Smooth muscle cell (in vitro differentiated cells): ENCODE measurements at regions not wholly inside any gene's neighbourhood (a gene's known extent, or its start where the extent isn't known, plus 50 kb on each side); places are given as distances from the start of the nearest gene placed in this dataset.
A peak's percentile ranks its signal among the peaks of the same experiment; 100 is the strongest.
"Not testable (repeated sequence)": the region's sequence is repeated elsewhere in the genome, so short reads cannot be mapped to it uniquely, and the experiment has no call there.

Source experiments
- DNase-seq: peaks from one replicate; lab custom pipeline; 2025; ENCODE audit not compliant: unreplicated experiment; lab: John Stamatoyannopoulos, UW
- H2AFZ ChIP-seq: fragments of 200-600 bp; sonication (generic); 2 replicates; pipeline ENCODE4 v1.6.0; 2016; ENCODE audit warnings: antibody characterized with exemption, low read depth, mild to moderate bottlenecking
- H3F3A ChIP-seq: fragments of 200-600 bp; sonication (generic); 2 replicates; pipeline ENCODE4 v1.6.0; 2017; ENCODE audit warnings: antibody characterized with exemption, low read depth
- H3K27ac ChIP-seq: fragments of 200-600 bp; sonication (generic); 2 replicates; pipeline ENCODE4 v1.5.1; 2016; ENCODE audit warnings: low read depth, mild to moderate bottlenecking
- H3K27me3 ChIP-seq: fragments of 200-600 bp; sonication (generic); 2 replicates; pipeline ENCODE4 v1.6.1; 2016; ENCODE audit warnings: low read depth, mild to moderate bottlenecking
- H3K36me3 ChIP-seq: fragments of 200-600 bp; sonication (generic); 2 replicates; pipeline ENCODE4 v1.5.1; 2016; ENCODE audit warnings: low read depth
- H3K4me1 ChIP-seq: fragments of 200-600 bp; sonication (generic); 2 replicates; pipeline ENCODE4 v1.5.1; 2016; ENCODE audit warnings: low read depth
- H3K4me2 ChIP-seq: fragments of 200-600 bp; sonication (generic); 2 replicates; pipeline ENCODE4 v1.6.0; 2016; ENCODE audit warnings: mild to moderate bottlenecking
- H3K4me3 ChIP-seq: fragments of 200-600 bp; sonication (generic); 2 replicates; pipeline ENCODE4 v1.5.1; 2016; ENCODE audit warnings: mild to moderate bottlenecking
- H3K79me2 ChIP-seq: fragments of 200-600 bp; sonication (generic); 2 replicates; pipeline ENCODE4 v1.6.0; 2016; ENCODE audit warnings: low read depth, mild to moderate bottlenecking
- H3K9ac ChIP-seq: fragments of 200-600 bp; sonication (generic); 2 replicates; pipeline ENCODE4 v1.6.0; 2016; ENCODE audit warnings: low read depth
- H3K9me3 ChIP-seq: fragments of 200-600 bp; sonication (generic); replicated peaks from 2 replicates; pipeline ENCODE4 v1.5.1; 2016; ENCODE audit warnings: low read depth
- H4K20me1 ChIP-seq: fragments of 200-600 bp; sonication (generic); 2 replicates; pipeline ENCODE4 v1.6.0; 2016; ENCODE audit warnings: low read depth
- CTCF ChIP-seq: fragments of 200-600 bp; sonication (generic); IDR thresholded peaks from 2 replicates; pipeline ENCODE4 v1.5.1; 2017; ENCODE audit warnings: borderline replicate concordance, mild to moderate bottlenecking, antibody characterized with exemption; ENCODE audit not compliant: insufficient read depth, poor library complexity, severe bottlenecking
- WGBS: methylation state at CpG from one replicate; pipeline ENCODE4 v1.1.7; 2016; ENCODE audit warnings: low lambda C conversion rate; 5-methylcytosine and 5-hydroxymethylcytosine counted together

DNA sequence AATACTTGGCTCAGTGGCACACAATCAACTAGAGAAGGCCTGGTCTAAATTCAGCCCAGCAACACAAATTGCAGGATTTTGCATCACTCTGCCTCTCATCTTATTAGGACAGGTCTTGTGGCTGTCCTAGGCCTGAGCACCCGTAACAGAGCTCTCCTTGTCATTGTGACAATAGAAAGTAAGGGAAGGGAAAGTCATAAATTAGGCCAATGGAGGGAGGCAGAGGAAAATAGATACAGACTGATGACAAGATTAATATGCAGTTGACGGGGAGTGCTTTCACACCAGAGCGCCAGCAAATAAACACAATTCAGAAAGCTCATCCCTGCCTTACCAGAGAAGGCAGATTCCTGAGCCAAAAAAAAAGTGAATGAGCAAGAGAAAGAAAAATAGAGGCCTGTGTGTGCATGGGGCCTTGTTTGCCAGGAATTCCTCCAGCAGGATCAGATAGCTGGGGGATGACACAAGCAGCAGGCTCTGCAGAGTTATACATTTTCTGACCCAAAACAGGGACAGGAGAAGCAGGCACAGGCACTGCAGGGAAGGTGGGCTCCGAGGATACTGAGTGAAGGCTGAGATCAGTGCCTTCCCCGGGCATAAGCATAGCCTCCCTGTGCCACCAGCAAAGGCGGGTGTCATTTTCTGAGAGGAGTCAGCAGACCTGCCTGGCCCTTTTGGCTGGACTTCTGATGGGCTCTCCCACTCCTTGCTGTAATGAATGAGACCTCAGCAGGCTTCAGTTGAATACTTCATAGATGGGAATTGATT lies 110.0 kb upstream of the SPAG17 start:
- WGBS = 45% methylated on average over 6 of the region's 6 CpGs
- H4K20me1 ChIP-seq = no peaks in the 10 kb centered on the region
- no peak overlapping the region for H3K4me3 ChIP-seq
- H3K36me3 ChIP-seq = no peaks in the 10 kb centered on the region
- H3K4me2 ChIP-seq = no peak overlapping the region
- peaks cover 4% of the 10 kb centered on the region for H3K4me1 ChIP-seq
- H3K9me3 ChIP-seq = no peaks in the 10 kb centered on the region
- H3K27ac ChIP-seq = no peak overlapping the region
- no peak overlapping the region for H3K9ac ChIP-seq
- peak overlapping the region; percentile 46 for H2AFZ ChIP-seq
- H3K79me2 ChIP-seq = no peaks in the 10 kb centered on the region
- TF ChIP-seq CTCF = no peak
- H3K27me3 ChIP-seq = peaks cover 11% of the 10 kb centered on the region
- no peak for DNase-seq
- no peaks in the 10 kb centered on the region for H3F3A ChIP-seq

DNA sequence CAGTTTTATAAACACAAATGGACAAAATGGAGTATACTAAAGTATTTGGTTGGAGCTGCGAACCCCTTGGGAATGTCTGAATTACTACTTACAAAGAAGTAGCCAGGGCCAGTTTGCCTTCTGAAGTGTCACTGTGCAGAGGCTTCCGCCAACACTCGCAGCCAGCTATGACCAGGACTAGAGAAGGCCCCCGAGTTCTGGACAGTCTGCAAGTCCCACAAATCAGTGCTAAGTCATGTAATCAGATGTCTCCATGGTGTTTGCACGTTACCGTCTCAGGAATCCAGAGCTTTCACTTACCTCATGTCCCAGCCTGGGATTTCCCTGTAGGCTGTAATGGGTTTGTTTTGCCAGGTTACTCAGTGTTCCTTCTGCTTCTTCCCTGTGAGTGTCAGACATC lies 106.6 kb upstream of the SPAG17 start:
- H3K79me2 ChIP-seq = no peaks in the 10 kb centered on the region
- H3K4me1 ChIP-seq = peaks cover 4% of the 10 kb centered on the region
- no peak for DNase-seq
- no peaks in the 10 kb centered on the region for H3K9me3 ChIP-seq
- H3K4me2 ChIP-seq = no peak overlapping the region
- peaks cover 2% of the 10 kb centered on the region for H3K27me3 ChIP-seq
- no peak overlapping the region for H3K4me3 ChIP-seq
- H3K27ac ChIP-seq = no peak overlapping the region
- WGBS = 66% methylated on average over 6 of the region's 6 CpGs
- no peaks in the 10 kb centered on the region for H3K36me3 ChIP-seq
- no peak for TF ChIP-seq CTCF
- H3F3A ChIP-seq = no peaks in the 10 kb centered on the region
- no peak overlapping the region for H3K9ac ChIP-seq
- no peaks in the 10 kb centered on the region for H4K20me1 ChIP-seq
- no peak overlapping the region for H2AFZ ChIP-seq

DNA sequence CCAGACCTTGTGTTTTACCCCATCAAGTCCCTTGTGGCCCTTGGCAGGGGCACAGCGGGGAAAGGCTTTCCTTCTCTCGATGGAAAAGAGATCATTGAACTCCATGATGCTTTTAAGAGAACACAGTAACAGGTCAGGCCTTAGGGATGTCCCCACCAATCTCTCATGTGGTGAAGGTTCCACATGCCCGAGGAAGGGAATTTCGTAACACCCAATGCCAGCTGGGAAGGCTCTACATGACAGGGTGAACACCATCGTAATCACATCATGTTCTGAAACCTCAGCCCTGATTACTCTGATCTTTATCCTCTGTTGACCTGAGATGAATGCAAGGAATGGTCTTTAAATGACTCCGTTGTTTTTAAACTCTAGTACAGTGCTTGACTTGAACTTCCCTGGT lies 105.5 kb upstream of the SPAG17 start:
- no peak overlapping the region for H3K4me2 ChIP-seq
- no peaks in the 10 kb centered on the region for H3F3A ChIP-seq
- no peaks in the 10 kb centered on the region for H3K79me2 ChIP-seq
- no peak for TF ChIP-seq CTCF
- no peak overlapping the region for H2AFZ ChIP-seq
- no peaks in the 10 kb centered on the region for H3K9me3 ChIP-seq
- no peak overlapping the region for H3K27ac ChIP-seq
- no peak overlapping the region for H3K4me3 ChIP-seq
- no peak overlapping the region for H3K9ac ChIP-seq
- H4K20me1 ChIP-seq = no peaks in the 10 kb centered on the region
- H3K4me1 ChIP-seq = peaks cover 4% of the 10 kb centered on the region
- DNase-seq = no peak
- 73% methylated on average over 6 of the region's 6 CpGs for WGBS
- H3K27me3 ChIP-seq = peaks cover 2% of the 10 kb centered on the region
- no peaks in the 10 kb centered on the region for H3K36me3 ChIP-seq

DNA sequence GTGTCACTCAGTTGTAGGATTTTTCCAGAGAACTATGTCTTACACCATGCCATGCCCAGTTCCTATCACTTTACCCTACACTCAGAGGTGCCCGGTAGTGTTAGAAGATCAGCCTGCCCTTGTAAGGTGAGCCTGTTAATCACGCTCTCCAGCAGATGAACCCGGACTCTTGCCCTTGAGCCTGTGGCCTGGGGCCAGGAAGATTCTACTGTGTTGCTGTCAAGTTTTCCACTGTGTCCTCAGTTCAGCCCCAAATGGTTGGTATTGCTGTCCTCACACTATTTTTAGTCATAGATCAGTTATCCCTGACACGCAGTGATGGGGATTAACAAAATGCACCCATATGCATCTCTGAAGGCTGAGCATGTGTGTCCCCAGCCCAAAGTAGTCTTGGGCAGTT lies 105.0 kb upstream of the SPAG17 start:
- Histone ChIP-seq H3K4me1 (no peaks in the 10 kb centered on the region), H2AFZ (no peak overlapping the region)
- WGBS = 82% methylated on average over 4 of the region's 4 CpGs

GRCh38 chr1:118280656-118281055 lies 95.6 kb upstream of the SPAG17 start:
- H3K9ac ChIP-seq, H3F3A ChIP-seq, H2AFZ ChIP-seq, H3K4me1 ChIP-seq, H3K4me3 ChIP-seq, H3K79me2 ChIP-seq, H3K27ac ChIP-seq, H3K4me2 ChIP-seq, H3K27me3 ChIP-seq, H3K36me3 ChIP-seq, H4K20me1 ChIP-seq, DNase-seq, H3K9me3 ChIP-seq: not testable (repeated sequence)
- WGBS = 92% methylated on average over 10 of the region's 10 CpGs

More for the DNA sequence above, 105.0 kb upstream of the SPAG17 start:
- TF ChIP-seq CTCF = no peak
- H3K9me3 ChIP-seq = no peaks in the 10 kb centered on the region
- H3K4me3 ChIP-seq = no peak overlapping the region
- DNase-seq = no peak
- no peaks in the 10 kb centered on the region for H4K20me1 ChIP-seq
- no peaks in the 10 kb centered on the region for H3K36me3 ChIP-seq
- no peak overlapping the region for H3K9ac ChIP-seq
- no peak overlapping the region for H3K27ac ChIP-seq
- H3K79me2 ChIP-seq = no peaks in the 10 kb centered on the region
- H3K27me3 ChIP-seq = peaks cover 2% of the 10 kb centered on the region
- H3K4me2 ChIP-seq = no peak overlapping the region
- H3F3A ChIP-seq = no peaks in the 10 kb centered on the region
